COLO668 (cell line): ENCODE measurements at regions not wholly inside any gene's neighbourhood (a gene's known extent, or its start where the extent isn't known, plus 50 kb on each side); places are given as distances from the start of the nearest gene placed in this dataset.

Source experiments
- DNase-seq: peaks from one replicate; lab custom pipeline; 2025; ENCODE audit not compliant: unreplicated experiment; lab: John Stamatoyannopoulos, UW

DNA sequence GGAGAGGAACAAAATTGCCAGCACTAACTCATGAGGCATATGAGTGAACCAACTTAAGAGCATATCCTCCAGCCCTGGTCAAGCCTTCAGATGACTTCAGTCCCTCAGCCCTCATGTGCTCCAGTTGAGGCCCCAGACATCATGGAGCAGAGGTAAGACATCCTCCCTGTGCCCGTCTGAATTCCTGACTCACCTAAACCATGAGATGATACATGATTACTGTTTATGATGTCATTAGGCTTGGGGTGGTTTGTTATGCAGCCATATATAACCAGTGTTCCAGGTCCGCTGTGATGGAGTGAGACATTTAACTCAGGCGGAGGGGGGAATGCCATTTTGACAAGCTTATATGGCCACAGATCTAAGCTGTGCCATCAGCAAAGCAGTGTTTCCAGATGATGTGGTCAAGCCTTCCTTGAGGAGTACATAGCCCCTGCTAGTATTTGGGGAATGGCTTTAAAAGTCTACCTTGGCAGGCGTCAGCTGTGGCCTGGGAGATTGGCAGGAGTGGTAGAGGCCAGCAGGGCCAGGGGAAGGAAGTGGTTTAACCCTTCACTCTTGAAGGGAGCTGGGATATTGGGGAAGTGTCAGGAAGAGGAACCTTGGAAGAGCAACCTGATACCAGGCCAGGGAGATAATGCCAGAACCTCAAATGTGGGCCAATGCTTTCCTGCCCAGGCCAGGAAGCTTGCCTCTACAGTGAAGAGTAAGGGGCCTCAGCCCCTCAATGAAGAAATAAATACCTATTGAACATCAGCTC is 343.0 kb upstream of the PODXL start:
- no peak for DNase-seq

- DNase-seq: no peak
These were observed 342.0 kb upstream of the PODXL start for GRCh38 chr7:131898418-131898817.

DNA sequence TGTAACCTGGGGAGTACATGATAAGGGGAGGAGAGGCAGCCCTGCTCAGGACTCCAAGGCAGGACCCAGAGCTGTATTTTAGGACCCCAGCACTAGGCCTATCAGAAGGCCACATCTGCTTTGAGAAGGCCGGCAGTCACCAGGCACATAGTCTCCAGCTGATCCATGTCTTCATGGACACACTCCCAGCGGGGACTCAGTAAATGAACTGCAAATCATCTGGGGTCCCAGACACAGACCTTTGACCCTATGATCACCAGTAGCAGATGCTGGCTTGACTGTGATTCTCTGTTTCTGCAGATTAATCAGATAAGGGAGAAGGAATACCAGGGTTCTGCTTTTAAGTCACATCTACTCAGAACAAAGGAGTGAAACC is 341.4 kb upstream of the PODXL start:
- no peak for DNase-seq

DNA sequence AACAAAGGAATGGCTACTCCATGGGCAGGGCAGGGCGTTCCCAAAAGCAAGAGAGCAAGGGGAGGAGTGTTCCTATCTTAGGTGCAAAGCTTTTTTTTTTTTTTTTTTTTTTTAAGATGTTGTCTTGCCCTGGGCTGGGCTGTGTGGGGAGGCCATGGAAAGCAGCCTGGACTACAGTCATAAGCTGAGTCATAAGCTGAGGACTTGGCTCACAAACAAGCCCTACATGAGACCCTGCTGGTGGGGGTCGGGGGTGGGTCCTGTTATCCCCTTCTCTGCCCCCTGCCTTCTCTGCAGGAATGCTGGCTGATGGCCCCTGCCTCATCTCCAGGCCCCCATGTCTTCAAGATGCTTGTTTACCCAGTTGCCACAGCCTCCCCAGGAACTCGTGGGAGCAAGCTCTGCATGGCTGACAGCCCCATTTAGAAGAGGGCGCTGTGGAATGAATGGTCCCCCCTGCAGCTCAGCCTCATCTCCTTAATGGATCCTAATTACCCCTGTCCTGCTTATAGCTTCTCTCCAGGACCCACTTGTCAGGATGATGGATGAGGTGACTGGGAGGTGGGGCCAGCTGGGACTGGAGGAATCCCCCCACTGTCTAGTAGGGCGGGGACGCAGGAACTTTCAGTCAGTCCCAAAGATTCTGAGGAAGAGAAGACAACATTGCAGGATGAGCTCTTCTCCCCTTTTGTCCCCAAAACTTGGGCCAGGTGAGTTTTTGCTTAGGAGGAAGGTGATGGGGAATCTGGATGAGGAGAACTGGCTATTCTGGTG is 340.8 kb upstream of the PODXL start:
- DNase-seq: no peak

DNA sequence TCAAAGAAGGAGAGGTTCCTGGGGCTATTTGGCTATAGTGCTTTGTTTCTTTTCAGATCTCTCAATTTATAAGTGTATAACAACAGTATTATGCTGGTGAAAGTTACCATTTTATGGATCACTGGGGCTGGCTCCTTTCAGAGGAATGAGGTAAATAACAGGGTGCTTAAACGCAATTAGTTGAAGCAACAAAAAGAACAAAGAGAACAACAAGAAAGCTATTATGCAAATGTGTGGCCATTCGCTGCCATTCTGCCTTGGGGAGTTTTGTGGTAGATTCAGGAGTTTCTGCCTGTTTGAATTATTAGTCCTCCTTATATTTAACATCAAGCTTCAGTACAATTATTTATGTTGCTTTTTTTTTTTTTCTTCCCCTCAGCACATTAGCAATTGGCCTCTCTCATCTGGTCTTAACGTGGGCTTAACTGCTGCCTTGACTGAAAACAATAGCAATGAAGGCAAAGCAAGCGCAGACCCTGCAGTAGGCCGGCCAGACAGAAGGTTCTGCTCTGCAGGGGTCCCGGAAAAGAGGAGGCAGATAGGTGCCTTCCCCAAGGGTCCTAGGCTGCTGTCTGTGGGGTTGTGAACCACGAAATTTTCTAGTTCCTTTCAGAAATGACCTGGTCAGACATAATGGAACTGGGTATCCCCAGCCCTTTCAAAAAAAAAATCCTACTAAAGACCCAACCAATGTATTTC is 339.9 kb upstream of the PODXL start:
- DNase-seq: no peak

DNA sequence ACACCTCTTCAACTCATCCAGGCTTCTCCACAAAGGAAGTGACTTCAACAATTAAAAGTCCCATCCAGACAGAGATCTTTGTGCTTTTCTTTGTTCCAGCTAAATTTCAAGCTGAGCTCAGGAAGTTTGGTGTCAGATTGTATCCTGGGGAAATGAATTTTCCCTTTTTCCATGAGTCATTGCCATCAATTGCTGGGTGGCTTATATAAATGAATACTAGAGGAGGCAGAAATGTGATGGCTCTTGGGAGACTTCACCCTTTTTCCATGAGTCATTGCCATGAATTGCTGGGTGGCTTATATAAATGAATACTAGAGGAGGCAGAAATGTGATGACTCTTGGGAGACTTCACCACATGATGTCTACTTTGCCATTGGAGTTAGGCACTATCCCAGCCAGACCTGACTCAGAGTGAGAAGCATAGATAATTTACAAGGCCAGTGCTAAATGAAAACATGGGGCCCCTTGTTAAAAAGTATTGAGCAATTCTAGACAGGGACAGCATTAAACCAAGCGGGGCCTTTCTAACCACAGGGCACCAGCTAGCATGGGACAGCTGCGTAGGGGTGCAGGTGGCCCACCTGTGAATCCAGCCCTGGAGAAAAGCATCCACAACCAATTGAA is 339.2 kb upstream of the PODXL start:
- DNase-seq: no peak

- no peak for DNase-seq
These were observed 337.4 kb upstream of the PODXL start for GRCh38 chr7:131893631-131894340.

DNA sequence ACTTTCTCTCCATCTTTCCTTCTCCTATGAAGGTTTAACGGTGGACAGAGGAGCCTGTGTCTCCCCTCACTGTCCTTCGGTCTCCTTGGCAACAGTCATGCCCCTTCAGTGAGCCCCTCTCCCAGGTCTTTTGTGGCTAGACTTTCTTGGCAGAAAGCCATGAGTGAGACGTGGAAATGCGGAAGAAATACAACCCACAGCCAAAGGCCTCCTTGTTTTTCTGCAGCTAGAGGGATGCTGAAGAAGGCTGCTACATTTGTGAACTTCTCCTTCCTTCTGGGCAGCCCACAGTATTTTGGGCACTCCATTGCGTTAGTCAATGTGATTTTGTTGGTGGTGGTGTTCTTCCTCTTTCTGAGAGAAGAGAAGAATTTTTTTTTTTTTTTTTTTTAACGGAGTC is 333.7 kb upstream of the PODXL start:
- DNase-seq: no peak

GRCh38 chr7:131889572-131890150 is 333.2 kb upstream of the PODXL start:
- no peak for DNase-seq

DNA sequence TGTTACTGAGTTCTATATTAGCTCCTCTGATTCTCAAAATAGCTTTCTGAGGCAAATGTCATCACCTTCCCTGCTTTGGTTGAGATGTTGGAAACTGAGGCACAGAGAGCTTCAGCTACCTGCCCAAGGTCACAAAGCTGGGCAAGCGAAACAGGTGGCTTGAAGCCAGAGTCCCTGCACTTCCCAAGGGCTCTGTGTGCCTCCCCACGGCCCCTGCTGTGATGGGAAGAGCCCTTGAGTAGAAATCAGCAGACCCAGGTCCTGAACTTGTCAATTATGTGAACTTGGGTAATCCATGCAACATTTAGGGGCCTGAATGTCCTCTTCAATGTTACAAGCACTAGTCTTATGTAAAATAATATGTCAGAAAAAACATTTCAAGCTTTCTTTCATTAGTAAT is 327.3 kb upstream of the PODXL start:
- no peak for DNase-seq

DNA sequence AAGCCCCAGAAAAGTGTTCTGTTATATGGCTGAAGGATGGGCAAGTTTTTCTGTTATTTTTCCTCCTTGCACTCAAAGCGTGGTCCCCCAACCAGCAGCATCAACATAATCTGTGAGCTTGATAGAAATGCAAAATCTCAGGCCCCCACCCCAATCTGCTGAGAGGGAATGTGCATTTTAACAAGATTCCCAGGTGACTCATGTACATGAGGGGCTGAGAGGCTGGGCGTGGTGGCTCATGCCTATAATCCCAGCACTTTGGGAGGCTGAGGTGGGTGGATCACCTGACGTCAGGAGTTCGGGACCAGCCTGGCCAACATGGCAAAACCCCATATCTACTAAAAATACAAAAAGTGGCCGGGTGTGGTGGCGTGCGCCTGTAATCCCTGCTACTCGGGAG is 326.8 kb upstream of the PODXL start:
- no peak for DNase-seq

GRCh38 chr7:131882321-131882720 is 325.9 kb upstream of the PODXL start:
- DNase-seq: no peak

- no peak for DNase-seq
These were observed 323.6 kb upstream of the PODXL start for GRCh38 chr7:131880078-131880477.

- DNase-seq: no peak
These were observed 323.0 kb upstream of the PODXL start for GRCh38 chr7:131879424-131879823.

DNA sequence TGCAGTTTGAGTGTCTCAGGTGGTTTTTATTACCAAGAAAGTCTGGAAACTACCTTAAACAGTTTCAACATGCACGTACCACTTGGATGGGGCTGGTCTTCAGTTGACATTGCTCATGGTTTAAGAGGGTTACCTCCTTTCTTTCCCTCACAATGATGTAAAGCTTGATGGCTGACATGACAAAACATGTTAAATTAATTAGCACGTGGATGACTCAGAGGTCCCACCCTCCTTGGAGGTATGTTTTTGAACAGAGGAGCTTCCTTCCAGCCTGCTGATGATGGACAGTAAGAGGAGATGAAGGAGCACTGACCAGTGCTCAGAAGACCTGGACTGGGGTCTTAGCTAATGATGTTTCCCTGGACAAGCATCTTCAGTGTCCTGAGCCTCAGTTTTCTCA is 322.3 kb upstream of the PODXL start:
- no peak for DNase-seq

DNA sequence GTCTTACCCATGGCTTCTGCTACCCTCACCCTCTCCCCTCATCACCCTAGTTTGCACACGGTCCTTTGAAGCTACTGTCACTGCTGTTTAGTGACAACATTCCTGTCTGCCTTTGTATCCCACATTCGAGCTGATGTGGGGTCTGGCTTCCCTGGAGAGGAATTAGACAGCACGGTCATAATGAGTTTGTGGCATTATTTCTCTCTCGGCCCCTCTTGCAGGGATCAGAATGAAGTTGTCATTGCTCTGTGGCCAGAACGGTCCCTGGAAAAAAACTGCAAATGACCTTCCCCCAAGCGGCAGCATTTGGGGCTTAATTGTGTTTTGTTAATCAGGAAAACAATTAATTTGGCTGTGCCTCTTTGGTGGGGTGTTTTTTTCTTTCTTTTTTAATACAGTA is 317.2 kb upstream of the PODXL start:
- no peak for DNase-seq

DNA sequence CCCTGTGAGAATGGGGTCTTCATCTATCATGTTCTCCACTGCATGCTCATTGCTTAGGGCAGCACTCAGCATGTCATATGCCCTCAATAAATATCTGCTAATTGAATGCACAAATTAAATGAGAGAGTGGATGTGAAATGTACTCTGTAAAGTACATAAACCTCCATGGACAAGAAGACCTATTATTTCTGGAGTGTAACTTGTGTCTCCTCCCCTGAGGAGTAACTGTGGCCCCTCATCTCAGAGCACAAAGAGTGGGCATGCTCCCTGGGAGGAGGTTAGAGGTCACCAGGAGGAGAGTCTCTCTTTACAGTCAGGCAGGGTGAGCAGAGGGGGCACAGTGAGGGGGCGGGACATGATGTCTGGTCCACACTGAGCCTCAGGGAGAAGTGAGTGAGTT is 313.6 kb upstream of the PODXL start:
- DNase-seq: no peak

DNA sequence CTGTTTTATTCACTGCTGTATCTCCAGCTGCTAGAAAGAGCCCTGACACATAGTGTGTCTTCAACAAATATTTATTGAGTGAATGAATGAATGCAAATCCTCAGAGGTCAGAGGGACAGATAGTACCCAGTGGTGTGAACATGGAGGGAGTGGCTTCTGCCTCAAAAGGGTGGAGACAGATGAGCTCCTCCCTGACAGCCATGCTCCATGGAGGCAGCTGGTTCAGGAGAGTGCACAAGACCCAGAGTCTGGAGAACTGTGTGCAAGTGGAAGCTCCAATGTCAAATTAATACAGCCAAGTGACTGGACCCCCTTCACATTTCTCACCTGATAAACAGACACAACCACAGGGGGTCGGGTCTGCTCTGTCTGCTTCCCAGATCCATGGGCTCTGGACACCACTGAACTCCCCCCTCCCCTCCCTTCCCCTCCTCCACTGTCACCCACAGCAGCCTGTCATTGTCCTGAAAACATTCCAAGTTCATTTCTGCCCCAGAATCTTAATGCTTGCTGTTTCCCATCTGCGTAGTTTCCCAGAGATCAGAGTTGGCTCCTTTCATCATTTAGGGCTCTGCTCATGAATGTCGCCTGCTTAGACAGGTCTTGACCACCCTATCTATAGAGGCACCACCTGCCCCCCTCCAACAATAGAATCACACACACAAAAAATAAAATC is 312.9 kb upstream of the PODXL start:
- DNase-seq: no peak

- DNase-seq: no peak
These were observed 311.0 kb upstream of the PODXL start for GRCh38 chr7:131867461-131867860.

- no peak for DNase-seq
These were observed 309.5 kb upstream of the PODXL start for GRCh38 chr7:131865911-131866310.
